GM19438 (cell line): ENCODE measurements at regions not wholly inside any gene's neighbourhood (a gene's known extent, or its start where the extent isn't known, plus 50 kb on each side); places are given as distances from the start of the nearest gene placed in this dataset.

Source experiments
- ATAC-seq: cut with Tn5 transposase; IDR thresholded peaks from one replicate; pipeline ENCODE4 v1.9.1; 2021; ENCODE audit warnings: low read depth; ENCODE audit not compliant: unreplicated experiment

DNA sequence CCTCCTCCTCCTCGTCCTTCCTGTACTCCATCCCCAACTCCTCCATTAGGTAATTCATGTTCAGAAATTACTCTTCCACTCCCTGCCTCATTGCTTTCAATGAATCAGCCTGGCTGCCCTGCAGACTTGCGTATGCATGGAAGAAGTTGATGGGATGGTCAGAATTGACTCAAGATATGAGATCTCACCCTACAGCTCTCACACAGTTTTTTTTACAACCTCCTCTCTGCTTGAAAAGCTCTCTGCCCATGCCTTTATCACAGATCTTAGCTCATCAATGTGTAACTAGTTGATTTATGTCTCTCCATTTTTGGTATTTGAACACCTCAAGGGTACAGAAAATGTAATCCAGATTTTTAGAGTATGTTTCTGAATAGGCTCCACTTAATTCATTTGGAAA lies 506.9 kb downstream of the TBC1D4 start:
- ATAC-seq = no peak

DNA sequence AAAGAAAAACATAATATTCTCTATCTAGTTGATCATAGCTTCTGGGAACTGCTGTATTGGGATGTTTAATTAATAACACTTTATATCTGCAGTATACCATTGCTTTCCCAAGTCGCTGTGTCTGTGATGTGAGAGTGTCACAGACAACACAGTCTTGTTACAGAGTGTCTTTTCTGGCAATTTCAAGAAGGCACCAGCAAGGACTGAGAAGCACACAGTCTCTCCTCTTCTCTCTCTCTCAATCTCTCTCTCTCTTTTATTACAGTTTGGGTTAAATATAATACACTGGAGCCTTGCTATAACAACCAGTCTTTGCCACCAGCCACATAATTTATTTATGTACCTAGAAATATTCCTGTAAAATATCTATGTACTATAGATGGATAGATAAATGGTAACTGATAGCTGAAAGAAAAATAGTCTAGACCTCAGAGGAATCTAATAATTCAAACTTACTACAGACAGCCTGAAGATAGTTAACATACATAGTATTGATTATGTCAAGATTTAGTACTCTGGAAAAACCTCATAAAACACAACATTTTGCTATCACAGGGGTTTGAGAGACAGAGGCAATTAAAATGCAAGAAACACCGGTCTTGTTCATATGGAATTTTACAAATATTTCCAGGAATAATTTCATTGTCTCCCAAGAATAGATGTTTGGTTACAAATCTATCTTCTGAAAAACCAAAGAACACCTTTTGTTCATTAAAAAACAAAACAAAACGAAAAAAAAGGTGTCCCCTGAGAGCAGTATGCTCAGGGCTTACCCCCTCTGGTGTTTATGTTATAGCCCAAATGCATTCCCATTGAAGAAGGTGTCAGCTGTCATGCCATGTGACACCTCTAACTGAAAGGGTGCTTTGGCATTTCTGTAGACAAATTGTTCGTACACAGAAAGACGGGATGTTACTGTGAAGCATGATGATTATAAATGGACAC lies 507.8 kb downstream of the TBC1D4 start:
- no peak for ATAC-seq

DNA sequence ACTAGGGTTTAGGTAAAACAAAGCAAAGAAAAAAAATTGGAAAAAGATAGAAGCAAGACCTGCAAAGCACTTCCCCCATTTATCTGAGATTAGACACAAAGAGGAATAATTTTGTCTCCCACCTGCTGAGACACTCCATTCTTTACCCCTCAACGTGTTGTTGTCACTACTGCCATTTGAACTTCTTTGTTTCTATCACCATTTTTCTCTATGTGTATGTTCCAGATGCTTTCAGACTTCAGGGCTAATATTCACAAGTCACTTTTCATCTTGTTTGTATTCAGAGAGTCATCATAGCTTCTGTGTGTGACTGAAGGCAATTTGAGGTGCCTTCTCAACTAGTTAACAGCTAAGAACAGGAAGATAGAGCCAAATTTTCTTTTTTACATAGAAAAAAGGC lies 512.5 kb downstream of the TBC1D4 start:
- ATAC-seq = no peak

DNA sequence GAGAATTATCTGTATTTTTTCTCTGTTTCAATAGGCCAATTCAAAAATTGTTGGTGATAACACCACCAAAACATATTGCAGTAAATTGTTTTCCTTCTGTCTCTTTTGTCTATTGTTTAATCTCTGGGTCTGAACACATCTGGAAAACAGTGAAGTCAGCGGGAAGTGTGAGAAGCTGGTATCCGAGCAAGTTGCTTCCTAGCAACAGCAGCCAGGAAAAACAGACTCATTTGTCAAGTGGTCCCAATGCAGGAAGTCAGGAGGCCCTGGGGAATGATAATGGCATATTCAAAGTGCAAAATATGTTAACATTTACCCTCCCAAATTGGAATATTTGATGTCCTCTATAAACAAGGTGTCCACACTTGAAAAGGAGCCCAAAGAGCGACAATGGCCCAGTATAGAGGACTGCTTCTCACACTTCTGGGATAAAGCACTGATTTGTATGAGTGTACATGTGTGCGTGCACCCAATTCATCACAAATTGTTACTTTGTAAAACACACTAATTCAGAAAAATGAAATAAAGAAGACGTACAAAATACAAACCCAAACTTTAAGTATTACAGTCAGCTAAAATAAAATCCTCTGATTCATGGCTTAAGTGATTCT lies 515.0 kb downstream of the TBC1D4 start:
- no peak for ATAC-seq

DNA sequence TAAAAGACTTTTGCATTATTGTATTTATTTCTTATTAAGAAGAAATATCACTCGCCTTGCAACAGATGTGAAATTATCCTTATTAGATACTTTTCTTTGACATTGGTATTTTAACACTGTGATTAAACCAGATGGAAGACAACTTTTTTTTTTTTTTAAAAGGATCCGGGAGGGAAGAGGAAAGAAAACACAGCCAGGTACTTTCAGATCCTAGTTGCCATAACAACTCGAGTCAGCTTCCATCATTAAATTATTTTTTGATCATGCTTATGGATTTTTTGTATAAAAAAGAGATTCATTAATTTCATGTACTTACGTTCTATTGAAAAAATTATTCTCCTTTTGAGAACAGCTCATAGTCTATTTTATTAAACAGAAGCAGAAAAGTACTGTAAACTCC lies 515.7 kb downstream of the TBC1D4 start:
- no peak for ATAC-seq

DNA sequence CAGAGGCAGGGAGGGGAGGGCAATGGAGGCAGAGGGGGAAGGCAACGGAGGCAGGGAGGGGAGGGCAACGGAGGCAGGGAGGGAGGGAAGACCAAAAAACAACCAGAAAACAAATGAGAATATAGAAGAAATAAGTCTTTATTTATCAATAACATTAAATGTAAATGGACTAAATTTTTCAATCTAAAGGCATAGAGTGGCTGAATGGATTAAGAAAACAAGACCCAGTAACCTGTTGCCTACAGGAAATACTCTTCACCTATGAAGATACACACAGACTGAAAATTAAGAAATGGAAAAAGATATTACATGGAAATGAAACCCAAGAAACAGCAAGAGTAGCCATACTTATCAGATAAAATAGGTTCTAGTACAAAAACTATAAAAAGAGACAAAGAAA lies 536.3 kb downstream of the TBC1D4 start:
- ATAC-seq = no peak

DNA sequence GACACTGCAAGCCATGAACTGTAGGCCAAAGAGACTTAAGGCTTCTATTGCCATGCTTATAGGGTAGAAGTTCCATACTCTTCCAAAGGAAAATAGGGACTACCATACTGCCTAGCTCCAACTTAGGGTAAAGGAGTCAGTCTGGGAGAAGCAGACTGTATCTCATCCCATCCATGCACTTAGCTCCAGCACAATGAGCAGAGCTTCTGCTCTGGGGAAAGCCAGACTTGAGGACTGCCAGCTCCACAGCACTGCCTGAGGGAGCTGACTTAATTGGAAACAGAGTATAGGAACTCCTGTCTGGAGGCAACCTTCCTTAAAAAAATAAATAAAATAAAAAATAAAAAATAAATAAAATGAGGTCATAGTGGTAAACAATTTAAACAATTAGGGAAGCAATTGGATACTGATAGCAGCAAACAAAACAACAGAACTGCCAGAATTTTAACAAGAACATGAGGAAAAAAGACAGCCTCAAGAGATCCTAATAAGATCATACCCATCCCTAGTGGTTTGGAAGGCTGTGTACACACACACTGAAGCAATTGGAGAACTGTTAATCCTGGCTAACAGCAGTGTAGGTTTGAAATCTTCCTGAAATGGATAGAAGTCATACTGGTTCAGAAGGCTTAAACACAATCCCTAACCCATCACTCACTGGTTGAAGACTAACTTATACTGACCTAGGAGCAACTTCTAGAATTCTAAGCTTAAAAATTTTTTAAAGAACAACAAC lies 550.1 kb downstream of the TBC1D4 start:
- no peak for ATAC-seq

DNA sequence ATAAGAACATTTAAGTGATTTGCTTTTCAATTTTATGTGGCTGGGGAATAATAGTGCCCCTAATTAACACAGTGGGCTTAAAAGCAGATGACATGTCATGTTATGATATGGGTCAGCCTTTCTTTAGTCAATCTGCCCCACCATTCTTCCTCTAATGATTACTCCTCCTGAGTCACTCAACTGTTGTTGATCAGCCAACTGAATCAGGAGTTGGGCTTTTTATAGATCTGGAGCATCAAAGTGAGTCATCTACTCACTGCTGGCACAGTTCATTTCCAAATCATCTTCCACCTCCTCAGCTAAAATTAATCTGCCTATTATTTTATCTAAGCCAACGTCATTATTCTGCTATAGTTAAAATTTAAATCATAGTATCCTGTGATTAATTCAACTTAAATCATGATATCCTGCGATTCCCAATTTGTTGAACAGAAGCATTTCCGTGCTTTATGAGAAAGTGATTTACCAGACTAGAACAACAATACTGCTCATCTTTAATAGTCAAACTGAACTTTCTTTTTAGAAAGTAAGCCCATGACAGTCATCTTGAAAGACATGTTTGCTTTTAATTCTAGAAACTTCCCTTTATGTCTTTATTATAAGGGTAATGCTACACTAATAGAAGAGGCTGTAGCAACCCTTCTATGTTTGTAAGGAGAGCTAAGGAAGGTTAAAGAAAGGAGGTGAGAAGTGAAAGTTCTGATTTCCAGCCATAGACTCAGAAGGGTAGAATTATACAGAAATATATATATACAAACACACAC lies 551.4 kb downstream of the TBC1D4 start:
- ATAC-seq = no peak

DNA sequence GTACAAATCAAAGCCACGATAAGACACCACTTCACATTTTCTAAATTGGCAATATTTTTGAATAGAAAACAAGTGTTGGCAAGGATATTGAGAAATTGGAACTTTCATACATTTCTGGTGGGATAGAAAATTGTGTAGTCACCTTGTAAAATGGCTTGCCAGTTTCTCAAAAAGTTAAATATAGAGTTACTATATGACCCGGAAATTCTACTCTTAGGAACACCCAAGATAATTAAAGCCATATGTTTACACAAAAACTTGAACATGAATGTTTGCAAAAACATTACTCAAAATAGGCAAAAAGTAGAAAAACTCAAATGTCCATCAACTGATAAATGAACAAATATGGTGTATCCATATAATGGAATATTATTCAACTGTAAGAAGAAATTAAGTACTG lies 552.5 kb downstream of the TBC1D4 start:
- ATAC-seq = no peak

DNA sequence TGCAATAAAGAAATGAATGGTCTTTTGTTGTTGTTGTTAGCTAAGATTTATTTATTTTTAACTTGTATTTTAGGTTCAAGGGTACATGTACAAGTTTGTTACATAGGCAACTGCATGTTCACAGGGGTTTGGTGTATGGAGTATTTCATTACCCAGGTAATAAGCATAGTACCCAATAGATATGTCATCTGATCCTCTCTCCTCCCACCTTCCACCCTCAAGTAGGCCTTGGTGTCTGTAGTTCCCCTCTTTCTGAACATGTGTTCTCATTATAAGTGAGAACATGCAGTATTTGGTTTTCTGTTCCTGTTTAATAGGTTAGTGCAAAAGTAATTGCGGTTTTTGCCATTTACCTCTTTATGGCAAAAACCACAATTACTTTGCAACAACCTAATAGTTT lies 554.1 kb downstream of the TBC1D4 start:
- ATAC-seq = no peak

DNA sequence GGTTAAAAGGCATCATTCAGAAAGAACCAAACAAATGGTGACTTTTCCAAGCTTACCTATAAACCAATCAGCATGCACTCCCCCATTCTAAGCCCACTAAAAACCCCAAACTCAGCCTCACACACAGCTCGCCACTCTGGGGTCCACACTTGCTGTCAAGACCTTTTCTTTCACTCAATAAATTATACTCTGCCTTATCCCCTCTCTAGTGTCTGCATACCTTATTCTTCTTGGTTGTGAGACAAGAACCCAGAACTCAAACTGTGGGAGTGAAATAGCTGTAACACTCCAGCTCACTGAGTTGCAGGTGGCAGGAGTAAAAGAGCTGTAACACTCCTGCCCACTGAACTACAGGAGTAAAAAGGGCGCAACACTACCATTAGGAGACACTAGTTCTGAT lies 559.0 kb downstream of the TBC1D4 start:
- ATAC-seq = no peak

DNA sequence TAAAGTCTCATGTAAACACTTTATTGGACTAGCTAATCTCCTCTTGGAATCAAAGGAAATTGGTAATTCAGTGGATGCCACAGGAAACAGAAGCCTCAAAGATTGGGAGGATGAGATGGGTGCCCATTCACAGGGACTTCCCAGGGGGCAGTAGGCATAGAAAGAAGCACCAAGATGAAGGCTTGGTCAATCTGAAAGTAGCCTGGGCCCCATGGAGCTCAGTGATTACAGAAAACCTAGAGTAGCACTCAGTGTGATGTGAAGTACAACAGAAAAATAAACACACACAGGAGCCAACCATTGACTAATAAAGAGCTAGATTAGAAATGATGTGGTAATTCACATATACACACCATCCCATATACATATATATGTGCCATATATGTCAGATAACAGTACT lies 560.6 kb downstream of the TBC1D4 start:
- ATAC-seq = no peak

DNA sequence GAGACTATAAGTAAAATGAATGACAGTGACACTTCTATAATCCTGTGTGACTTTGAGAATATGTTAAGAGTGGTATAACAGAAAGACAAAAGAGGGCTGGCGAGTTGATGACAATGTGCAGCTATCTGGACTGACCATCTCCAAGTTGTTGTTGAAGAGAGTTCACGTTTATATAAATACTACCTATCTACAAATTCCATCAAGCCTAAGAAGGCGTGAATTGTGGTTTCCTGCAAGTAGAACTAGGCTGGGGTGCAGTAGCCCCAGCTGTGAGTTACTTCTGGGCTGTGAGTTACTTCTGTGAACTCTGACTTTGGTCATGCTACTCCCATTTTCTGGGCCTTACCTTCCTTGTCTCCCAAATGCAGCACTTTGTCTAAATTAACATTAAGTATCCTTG lies 561.0 kb downstream of the TBC1D4 start:
- ATAC-seq = no peak

DNA sequence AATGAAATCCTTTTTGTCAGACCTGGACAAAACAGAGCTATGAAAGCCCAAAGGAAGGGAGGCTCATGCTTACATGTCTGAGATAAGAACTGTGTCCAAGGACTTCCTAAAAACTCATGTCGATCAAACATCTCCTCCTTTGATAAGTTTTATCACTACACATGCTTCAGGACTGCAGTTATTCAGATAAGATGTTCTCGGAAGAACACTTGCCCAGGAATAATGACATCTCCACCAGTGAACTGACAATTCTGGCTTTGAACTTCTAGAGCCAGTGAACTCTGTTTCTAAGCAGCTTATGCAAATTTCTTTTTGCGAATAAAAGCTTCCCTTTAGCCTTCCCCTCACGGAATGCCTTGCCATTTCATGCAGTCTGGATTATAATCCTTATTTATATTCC lies 561.6 kb downstream of the TBC1D4 start:
- ATAC-seq = no peak

DNA sequence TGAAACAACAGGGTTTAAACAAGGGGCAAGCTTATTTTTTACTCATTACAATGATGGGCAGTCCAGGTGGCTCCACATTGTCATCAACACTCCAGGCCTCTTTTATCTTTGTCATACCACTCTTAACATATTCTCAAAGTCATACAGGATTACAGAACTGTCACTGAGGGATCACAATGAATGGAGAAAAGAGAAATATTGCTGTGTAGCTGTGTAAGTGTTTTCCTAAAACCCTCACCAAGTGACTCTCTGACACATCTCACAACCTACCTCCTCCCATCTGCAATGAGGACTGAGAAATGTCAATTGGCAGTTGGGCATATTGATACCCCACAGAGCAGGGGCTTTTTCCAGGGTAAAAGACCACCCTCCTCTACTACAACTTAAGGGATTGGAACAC lies 562.1 kb downstream of the TBC1D4 start:
- no peak for ATAC-seq

DNA sequence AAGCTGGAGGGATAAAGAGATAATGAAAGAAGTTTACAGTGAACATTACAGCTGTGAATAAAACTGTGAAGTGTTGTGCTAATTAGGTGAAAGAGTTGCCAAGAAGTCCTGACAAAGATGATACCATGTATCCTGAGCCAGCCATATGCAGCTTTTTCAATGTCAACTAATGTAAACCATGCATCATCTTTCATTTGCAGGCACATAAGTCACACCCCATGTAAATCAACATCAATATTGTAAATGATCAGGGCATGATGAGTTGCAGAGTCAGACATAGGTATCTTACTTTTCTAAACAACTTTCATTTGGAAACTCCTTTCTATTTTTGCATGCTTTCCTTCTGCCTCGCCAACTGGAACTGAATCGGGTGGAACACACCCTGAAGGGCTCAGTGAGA lies 569.1 kb downstream of the TBC1D4 start:
- no peak for ATAC-seq

DNA sequence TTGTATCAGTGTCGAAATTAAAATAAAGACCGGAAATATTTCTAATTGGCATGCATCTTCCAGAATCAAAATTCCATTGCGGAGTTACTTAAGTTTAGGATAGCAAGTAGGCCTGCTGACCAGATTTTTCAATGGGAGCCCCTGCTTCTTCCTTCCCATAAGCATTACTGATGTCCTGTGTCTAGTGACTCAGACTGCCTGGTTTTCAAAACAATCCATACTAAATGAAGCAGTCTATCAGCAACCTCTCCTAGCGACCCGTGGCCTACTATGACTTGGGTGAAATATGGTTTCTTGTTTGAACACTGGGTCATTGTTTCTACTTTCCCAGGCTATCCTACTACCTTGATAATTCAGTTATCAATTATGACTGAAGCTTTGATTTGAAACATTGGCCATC lies 571.6 kb downstream of the TBC1D4 start:
- ATAC-seq = no peak

DNA sequence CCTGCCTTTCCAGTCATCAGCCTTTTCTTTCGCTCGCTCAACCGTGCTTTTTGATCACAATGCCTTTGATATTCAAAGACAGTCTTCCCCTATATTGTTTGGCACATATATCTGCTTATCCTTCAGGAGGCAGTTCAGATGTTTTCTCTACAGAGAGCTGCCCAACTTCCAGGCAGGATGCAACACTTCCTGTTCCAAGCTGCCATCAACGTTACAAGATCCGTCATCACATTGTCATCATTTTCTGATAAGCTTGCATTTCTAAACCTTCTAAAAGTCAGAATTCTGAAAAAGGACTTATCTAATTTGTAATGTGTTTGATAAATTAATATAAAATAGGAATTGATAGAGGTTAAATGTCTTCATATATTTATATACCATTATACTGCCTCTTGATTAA lies 574.2 kb downstream of the TBC1D4 start:
- no peak for ATAC-seq

DNA sequence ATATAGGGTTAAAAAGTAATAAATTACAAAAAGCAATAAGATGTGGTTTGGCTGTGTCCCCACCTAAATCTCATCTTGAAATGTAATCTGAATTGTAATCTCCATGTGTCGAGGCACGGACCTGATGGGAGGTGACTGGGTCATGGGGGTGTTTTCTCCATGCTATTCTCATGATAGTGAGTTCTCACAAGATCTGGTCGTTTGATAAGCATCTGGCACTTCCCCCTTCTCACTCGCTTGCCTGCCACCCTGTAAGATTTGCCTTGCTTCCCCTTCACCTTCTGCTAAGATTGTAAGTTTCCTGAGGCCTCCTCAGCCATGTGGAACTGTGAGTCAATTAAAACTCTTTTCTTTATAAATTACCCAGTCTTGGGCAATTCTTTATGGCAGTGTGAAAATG lies 577.4 kb downstream of the TBC1D4 start:
- ATAC-seq = no peak

DNA sequence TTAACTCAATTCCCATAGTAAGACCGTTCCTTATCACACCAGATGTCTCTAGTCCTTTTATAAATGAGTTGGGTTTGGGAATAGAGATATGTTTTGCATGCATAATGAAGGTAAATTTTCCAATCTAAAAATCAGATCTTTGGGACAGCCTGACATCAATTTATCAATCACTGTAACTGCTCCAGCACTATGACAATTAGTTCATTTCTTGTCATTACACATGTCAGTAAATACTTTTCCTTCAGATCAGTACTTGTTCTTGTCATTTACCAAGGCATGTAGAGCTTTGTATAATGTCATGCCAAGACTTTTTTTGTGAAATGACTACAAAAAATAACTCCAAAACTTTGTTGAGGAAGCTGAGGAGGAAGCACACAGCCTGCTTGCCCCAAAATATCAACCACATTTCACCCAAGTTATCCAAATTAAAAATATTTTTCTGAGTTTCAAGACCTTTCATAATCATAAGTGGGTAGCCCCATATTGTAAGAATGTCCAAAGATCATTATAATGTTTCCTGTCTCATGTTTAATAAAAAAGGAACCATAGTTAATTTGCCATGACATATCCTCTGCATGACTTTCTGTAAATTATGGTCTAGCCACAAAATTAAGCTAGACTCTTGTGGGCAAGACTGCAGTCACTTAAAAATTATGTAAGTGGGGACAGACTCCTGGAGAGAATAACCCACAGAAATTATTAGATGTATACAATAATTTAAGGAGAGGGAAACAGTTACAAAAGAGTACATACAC lies 586.8 kb downstream of the TBC1D4 start:
- no peak for ATAC-seq
